Activated CD4-positive, alpha-beta T cell treated with anti-CD3 and anti-CD28 coated beads, Interleukin-2, Interleukin-4, amounts not matched to agents 100 ng/mL and 50 ng/mL, durations not matched to agents 16 hours and 8 hours (primary cell): ENCODE measurements at regions not wholly inside any gene's neighbourhood (a gene's known extent, or its start where the extent isn't known, plus 50 kb on each side); places are given as distances from the start of the nearest gene placed in this dataset.
A peak's percentile ranks its signal among the peaks of the same experiment; 100 is the strongest.
"Not testable (repeated sequence)": the region's sequence is repeated elsewhere in the genome, so short reads cannot be mapped to it uniquely, and the experiment has no call there.

Experiments
- DNase-seq: peaks from one replicate; pipeline ENCODE4 v3.0.0-alpha.2; 2020; ENCODE audit warnings: low spot score

GRCh38 chr13:70630247-70630646 lies 522.0 kb upstream of the KLHL1 start:
- no peak for DNase-seq

- DNase-seq: no peak
Observed at GRCh38 chr13:70623239-70623638, 515.0 kb upstream of the KLHL1 start.

GRCh38 chr13:70622796-70623195 lies 514.5 kb upstream of the KLHL1 start:
- DNase-seq: no peak

- no peak for DNase-seq
Observed at GRCh38 chr13:70619936-70620335, 511.7 kb upstream of the KLHL1 start.

- no peak for DNase-seq
Observed at GRCh38 chr13:70616847-70617246, 508.6 kb upstream of the KLHL1 start.

GRCh38 chr13:70613295-70613694 lies 505.0 kb upstream of the KLHL1 start:
- DNase-seq: no peak

- DNase-seq: no peak
Observed at GRCh38 chr13:70612881-70613280, 504.6 kb upstream of the KLHL1 start.

GRCh38 chr13:70604448-70604847 lies 496.2 kb upstream of the KLHL1 start:
- no peak for DNase-seq

- DNase-seq: no peak
Observed at GRCh38 chr13:70593716-70594115, 485.5 kb upstream of the KLHL1 start.

GRCh38 chr13:70585109-70585508 lies 476.9 kb upstream of the KLHL1 start:
- no peak for DNase-seq

- DNase-seq: no peak
Observed at GRCh38 chr13:70580825-70581224, 472.6 kb upstream of the KLHL1 start.

- no peak for DNase-seq
Observed at GRCh38 chr13:70579941-70580340, 471.7 kb upstream of the KLHL1 start.

GRCh38 chr13:70571221-70571620 lies 463.0 kb upstream of the KLHL1 start:
- DNase-seq: no peak

GRCh38 chr13:70568571-70568970 lies 460.3 kb upstream of the KLHL1 start:
- peak; percentile 25 for DNase-seq

GRCh38 chr13:70544706-70545105 lies 436.5 kb upstream of the KLHL1 start:
- DNase-seq: no peak

- DNase-seq: no peak
Observed at GRCh38 chr13:70541451-70541850, 433.2 kb upstream of the KLHL1 start.

- DNase-seq: no peak
Observed at GRCh38 chr13:70534466-70534865, 426.2 kb upstream of the KLHL1 start.

- no peak for DNase-seq
Observed at GRCh38 chr13:70529652-70530051, 421.4 kb upstream of the KLHL1 start.

GRCh38 chr13:70527599-70527998 lies 419.3 kb upstream of the KLHL1 start:
- no peak for DNase-seq

GRCh38 chr13:70523622-70524021 lies 415.4 kb upstream of the KLHL1 start:
- no peak for DNase-seq

GRCh38 chr13:70520275-70521036 lies 412.2 kb upstream of the KLHL1 start:
- DNase-seq: no peak

GRCh38 chr13:70518081-70518480 lies 409.8 kb upstream of the KLHL1 start:
- no peak for DNase-seq

- no peak for DNase-seq
Observed at GRCh38 chr13:70516226-70516625, 408.0 kb upstream of the KLHL1 start.

- not testable (repeated sequence) for DNase-seq
Observed at GRCh38 chr13:70511861-70512417, 403.7 kb upstream of the KLHL1 start.
